ENCODE measurements at regions not wholly inside any gene's neighbourhood (a gene's known extent, or its start where the extent isn't known, plus 50 kb on each side); places are given as distances from the start of the nearest gene placed in this dataset.

DNA sequence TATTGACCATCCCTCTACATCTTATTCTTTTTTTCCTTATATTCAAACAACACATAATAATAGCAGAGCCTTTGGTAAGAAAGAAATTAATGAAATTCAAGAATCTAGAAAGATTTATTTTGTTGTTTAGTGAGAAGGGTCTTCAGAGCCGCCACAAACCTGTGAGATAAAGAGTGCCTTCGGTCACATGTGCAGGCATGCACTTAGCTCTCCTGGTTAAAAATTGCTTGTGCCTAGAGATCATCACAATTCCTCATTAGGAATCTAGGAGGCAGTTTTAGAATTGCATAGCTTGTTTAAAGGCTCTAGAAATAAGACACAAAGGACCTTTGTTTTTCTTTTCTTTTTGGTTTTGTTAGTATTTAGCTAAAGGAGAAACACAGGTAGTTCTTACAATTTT, 1948.4 kb upstream of the IGFBP7 start (continued):
- no peak for TF ChIP-seq MAF1 (CRISPR knock-in tag; IDR thresholded peaks at IDR 0.05; ENCODE audit: borderline replicate concordance)
- TF ChIP-seq TRIM24 (CRISPR knock-in tag; IDR thresholded peaks at IDR 0.05), result no peak
- TF ChIP-seq ZNF280D (CRISPR knock-in tag; IDR thresholded peaks at IDR 0.05), result no peak
- no peak for TF ChIP-seq RFX5 (IDR thresholded peaks at IDR 0.05; ENCODE audit: low read depth, low read length)
- no peak for TF ChIP-seq JUNB (CRISPR knock-in tag; IDR thresholded peaks at IDR 0.05; ENCODE audit: borderline replicate concordance)
- TF ChIP-seq ZBTB43 (CRISPR knock-in tag; conservative IDR thresholded peaks at IDR 0.05), result no peak
- TF ChIP-seq ZNF34 (CRISPR knock-in tag; IDR thresholded peaks at IDR 0.05; ENCODE audit: borderline replicate concordance), result no peak

GRCh38 chr4:59060002-59060846, 1950.0 kb upstream of the IGFBP7 start:
- FAIRE-seq (no peak), DNase-seq (ENCODE audit: low spot score) (no peak), ATAC-seq (no peak)
- no peaks in the 10 kb centered on the region; a peak in 1 of 5 replicates for H3K27me3 ChIP-seq (ENCODE audit: control insufficient read depth in 1 of 2, insufficient read depth in 2 of 2, low read length in 2 of 2)
- no peaks in the 10 kb centered on the region for H3K36me3 ChIP-seq (replicated peaks in 1 of 2; ENCODE audit: control insufficient read depth in 1 of 2, insufficient read depth in 2 of 2, low read length in 2 of 2)
- H3K9me3 ChIP-seq (ENCODE audit: low read length), result no peaks in the 10 kb centered on the region
- intact Hi-C loops (cut with micrococcal nuclease; ENCODE audit: unreplicated experiment) (no loop called here), in situ Hi-C loops (cut with HindIII; ENCODE audit: extremely low pct_ligation_motif_present, low pct_unique_long_range_greater_than_20kb) (no loop called here)
- no peak overlapping the region for H3K9ac ChIP-seq (ENCODE audit: insufficient read depth, low read depth, low read length)
- ChIA-PET POLR2A (no interaction called here), CTCF (ENCODE audit: low intra/inter-chr PET ratio, low total read pairs) (no interaction called here)
- no peaks in the 10 kb centered on the region for H4K20me1 ChIP-seq (ENCODE audit: insufficient read depth, low read length)
- H3K79me2 ChIP-seq (ENCODE audit: insufficient read depth, low read length), result no peaks in the 10 kb centered on the region
- no TSS peak for BruUV-seq (replicated peaks)
- no peak overlapping the region for H3K4me3 ChIP-seq (replicated peaks in 1 of 3; ENCODE audit: insufficient read depth in 1 of 3, low read depth in 2 of 3, low read length in 3 of 3)
- WGBS (ENCODE audit: low lambda C conversion rate), result 29% methylated on average over 7 of the region's 13 CpGs
- H3K4me1 ChIP-seq (ENCODE audit: insufficient read depth, low read length), result no peaks in the 10 kb centered on the region
- no peak overlapping the region for H3K27ac ChIP-seq (ENCODE audit: extremely low read length, insufficient read depth, low read length)
- H2AFZ ChIP-seq (ENCODE audit: low read length), result no peak overlapping the region
- H3K4me2 ChIP-seq (ENCODE audit: low read depth, low read length), result no peak overlapping the region
- TF ChIP-seq ZNF556 (CRISPR knock-in tag; IDR thresholded peaks at IDR 0.05; ENCODE audit: borderline replicate concordance) (no peak), ZNF44 (CRISPR knock-in tag; IDR thresholded peaks at IDR 0.05) (no peak), ZNF350 (CRISPR knock-in tag; IDR thresholded peaks at IDR 0.05; ENCODE audit: borderline replicate concordance, low read depth) (no peak)
- TF ChIP-seq, protein P1, sequence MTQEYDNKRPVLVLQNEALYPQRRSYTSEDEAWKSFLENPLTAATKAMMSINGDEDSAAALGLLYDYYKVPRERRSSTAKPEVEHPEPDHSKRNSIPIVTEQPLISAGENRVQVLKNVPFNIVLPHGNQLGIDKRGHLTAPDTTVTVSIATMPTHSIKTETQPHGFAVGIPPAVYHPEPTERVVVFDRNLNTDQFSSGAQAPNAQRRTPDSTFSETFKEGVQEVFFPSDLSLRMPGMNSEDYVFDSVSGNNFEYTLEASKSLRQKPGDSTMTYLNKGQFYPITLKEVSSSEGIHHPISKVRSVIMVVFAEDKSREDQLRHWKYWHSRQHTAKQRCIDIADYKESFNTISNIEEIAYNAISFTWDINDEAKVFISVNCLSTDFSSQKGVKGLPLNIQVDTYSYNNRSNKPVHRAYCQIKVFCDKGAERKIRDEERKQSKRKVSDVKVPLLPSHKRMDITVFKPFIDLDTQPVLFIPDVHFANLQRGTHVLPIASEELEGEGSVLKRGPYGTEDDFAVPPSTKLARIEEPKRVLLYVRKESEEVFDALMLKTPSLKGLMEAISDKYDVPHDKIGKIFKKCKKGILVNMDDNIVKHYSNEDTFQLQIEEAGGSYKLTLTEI (CRISPR knock-in tag; conservative IDR thresholded peaks at IDR 0.05), result no peak
